K562 (cell line): ENCODE measurements at regions not wholly inside any gene's neighbourhood (a gene's known extent, or its start where the extent isn't known, plus 50 kb on each side); places are given as distances from the start of the nearest gene placed in this dataset.

Experiments used
- ATAC-seq: fragments of 200-7000 bp; cut with Tn5 transposase; 3 replicates; pipeline ENCODE4 v1.9.1; 2020; ENCODE audit warnings: moderate library complexity
- BruUV-seq: library from RNA; stranded (reverse); fragments of 400-500 nt; replicated peaks from 2 replicates; lab custom pipeline; 2021; lab: Mats Ljungman, UMichigan
- CTCF ChIA-PET: fragments of 300-600 bp; formaldehyde crosslinking; extraction: SDS; loops from one replicate; lab custom pipeline; 2021; ENCODE audit warnings: low intra/inter-chr PET ratio; lab: Yijun Ruan, JAX
- POLR2A ChIA-PET: fragments of 300-600, 350-650 bp; sonication (Branson Sonifier 250); formaldehyde crosslinking; extraction: SDS; loops from one replicate; lab custom pipeline; 2021; ENCODE audit warnings: antibody characterized with exemption, inconsistent platforms; lab: Yijun Ruan, JAX
- DNase-seq, 4 experiments: peaks; one replicate each; pipeline versions ENCODE4 v3.0.0 to v3.0.0-alpha.2; 2011 to 2018; ENCODE audit warnings: low spot score in 3 of 4, mixed read lengths in 3 of 4; ENCODE audit errors: extremely low read depth in 1 of 4
- FAIRE-seq: peaks from 2 replicates; lab custom pipeline; 2011; peaks lifted over from hg19 to GRCh38; lab: Jason Lieb, UNC
- H2AFZ ChIP-seq: 2 replicates; pipeline ENCODE4 v1.6.0; 2011; ENCODE audit warnings: low read depth, low read length, control low read depth, inconsistent platforms
- H3K27ac ChIP-seq: fragments of 200-600 bp; 3 replicates; pipeline ENCODE4 v1.8.0; 2011; ENCODE audit warnings: low read depth, mild to moderate bottlenecking, control low read depth, inconsistent platforms, low read length, moderate library complexity, mixed read lengths; ENCODE audit errors: extremely low read depth
- H3K27me3 ChIP-seq, 2 experiments: fragments of 300-600 bp in 1 of 2; 2 replicates in 1 of 2; 3 replicates in 1 of 2; pipeline versions ENCODE4 v1.6.0 to v1.8.0; 2011; ENCODE audit warnings: inconsistent platforms in 2 of 2, low read length in 2 of 2, mild to moderate bottlenecking in 1 of 2, mixed read lengths in 1 of 2, moderate library complexity in 1 of 2; ENCODE audit not compliant: control insufficient read depth in 2 of 2, insufficient read depth in 2 of 2
- H3K36me3 ChIP-seq: fragments of 300-600 bp; 3 replicates; pipeline ENCODE4 v1.8.0; 2011; ENCODE audit warnings: mild to moderate bottlenecking, low read length, inconsistent platforms; ENCODE audit not compliant: control insufficient read depth, insufficient read depth
- H3K4me1 ChIP-seq, 2 experiments: fragments of 200-600 bp in 1 of 2; replicated peaks in 1 of 2; 2 replicates in 1 of 2; 3 replicates in 1 of 2; pipeline versions ENCODE4 v1.5.1 to v1.8.0; 2011; ENCODE audit warnings: inconsistent platforms in 2 of 2, low read length in 2 of 2, mild to moderate bottlenecking in 1 of 2, mixed read lengths in 1 of 2, moderate library complexity in 1 of 2; ENCODE audit not compliant: control insufficient read depth in 2 of 2, insufficient read depth in 2 of 2
- H3K4me2 ChIP-seq: 2 replicates; pipeline ENCODE4 v1.6.1; 2011; ENCODE audit warnings: low read length, control low read depth, inconsistent platforms, mixed read lengths; ENCODE audit not compliant: insufficient read depth
- H3K4me3 ChIP-seq: fragments of 200-600 bp; sonication (generic), shearing (Covaris generic); 2 replicates; pipeline ENCODE4 v1.5.1; 2016; ENCODE audit warnings: control low read depth, inconsistent platforms
- H3K79me2 ChIP-seq: fragments of 200-600 bp; 3 replicates; pipeline ENCODE4 v1.8.0; 2011; ENCODE audit warnings: low read length, inconsistent platforms; ENCODE audit not compliant: control insufficient read depth, insufficient read depth
- H3K9ac ChIP-seq, 2 experiments: 2 replicates each; pipeline versions ENCODE4 v1.6.0 to v1.6.1; 2011; ENCODE audit warnings: low read depth in 2 of 2, low read length in 2 of 2, control low read depth in 1 of 2, inconsistent platforms in 1 of 2, mild to moderate bottlenecking in 1 of 2, mixed read lengths in 1 of 2; ENCODE audit not compliant: insufficient read depth in 1 of 2
- H3K9me1 ChIP-seq: one replicate; pipeline ENCODE4 v1.6.0; 2011; ENCODE audit warnings: inconsistent platforms, mild to moderate bottlenecking, low read length, moderate library complexity; ENCODE audit not compliant: control insufficient read depth, insufficient read depth
- H3K9me3 ChIP-seq: replicated peaks from 2 replicates; pipeline ENCODE4 v1.5.1; 2011; ENCODE audit warnings: low read depth, low read length, inconsistent platforms; ENCODE audit not compliant: control insufficient read depth, insufficient read depth
- H4K20me1 ChIP-seq: replicated peaks from 2 replicates; pipeline ENCODE4 v1.6.1; 2011; ENCODE audit warnings: low read length, inconsistent platforms, mixed read lengths; ENCODE audit not compliant: control insufficient read depth, insufficient read depth
- CBX2 ChIP-seq: fragments of 200-600 bp; sonication (generic); IDR thresholded peaks from one replicate; pipeline ENCODE4 v1.6.1; 2012; ENCODE audit warnings: mild to moderate bottlenecking, low read length, inconsistent platforms; ENCODE audit not compliant: insufficient read depth, poor library complexity, severe bottlenecking
- L3MBTL2 ChIP-seq: fragments of 450-650 bp; IDR thresholded peaks from 2 replicates; pipeline ENCODE4 v1.6.1; 2016; ENCODE audit warnings: mild to moderate bottlenecking, moderate library complexity
- MAFG ChIP-seq: fragments of 450-650 bp; conservative IDR thresholded peaks from 2 replicates; pipeline ENCODE4 v1.6.1; 2016; ENCODE audit warnings: missing genetic modification characterization, missing compliant biosample characterization
- MED1 ChIP-seq: sonication (generic); formaldehyde crosslinking; IDR thresholded peaks from 2 replicates; pipeline ENCODE4 v1.8.1; 2023; ENCODE audit warnings: missing genetic modification reagents, borderline replicate concordance
- SLC30A9 ChIP-seq: fragments of 250-450 bp; sonication (Bioruptor Pico); IDR thresholded peaks from 2 replicates; pipeline ENCODE4 v1.8.0; 2022; ENCODE audit warnings: mild to moderate bottlenecking, moderate library complexity
- WGBS: fragments of 100-300 bp; shearing (Covaris generic); methylation state at CpG from one replicate; pipeline ENCODE4 v1.1.6; 2016; ENCODE audit warnings: low coverage, mixed read lengths; ENCODE audit not compliant: insufficient coverage; ENCODE audit errors: missing lambda C conversion rate; 5-methylcytosine and 5-hydroxymethylcytosine counted together
- in situ Hi-C: fragments of 300-500 bp; cut with MboI; formaldehyde crosslinking; loops from 4 replicates; pipeline ENCODE4 v1.15.0; 2018; ENCODE audit warnings: inconsistent platforms, mixed read lengths
- intact Hi-C: fragments of 100-400 bp; cut with micrococcal nuclease; formaldehyde crosslinking; loops from 2 replicates; pipeline ENCODE4 v1.14.2; 2022
- TF ChIP-seq, protein P1 (sequence below): fragments of 250-450 bp; sonication (Bioruptor Pico); IDR thresholded peaks from 2 replicates; pipeline ENCODE4 v1.4.0; 2020; ENCODE audit warnings: mild to moderate bottlenecking, moderate library complexity

GRCh38 chr22:44371741-44372525 lies 59.2 kb upstream of the SHISAL1 start:
- WGBS = 11% methylated on average over 3 of the region's 3 CpGs
- POLR2A ChIA-PET = interaction anchor here (0.6 to 1.6 kb wide), 2 partner anchors 14 to 181 kb away, joined by 3 to 4 read pairs; no protein-coding TSS in a partner anchor
- ATAC-seq (no peak), FAIRE-seq (no peak), DNase-seq (no peak)
- Histone ChIP-seq H3K27me3 (peaks cover 0 to 19% of the 10 kb centered on the region in 2 experiments; a peak in 1 of 5 replicates), H3K79me2 (no peaks in the 10 kb centered on the region), H2AFZ (no peak overlapping the region), H3K4me1 (no peaks in the 10 kb centered on the region), H3K4me2 (no peak overlapping the region), H3K4me3 (no peak overlapping the region), H3K36me3 (no peaks in the 10 kb centered on the region), H3K9me1 (no peaks in the 10 kb centered on the region), H3K9me3 (no peaks in the 10 kb centered on the region), H4K20me1 (no peaks in the 10 kb centered on the region), H3K9ac (no peak overlapping the region), H3K27ac (no peak overlapping the region)
- BruUV-seq = no TSS peak
- CTCF ChIA-PET = no interaction called here
- intact Hi-C loops = no loop called here
- in situ Hi-C loops = no loop called here
- TF ChIP-seq L3MBTL2 (no peak), MED1 (CRISPR knock-in tag) (no peak)

GRCh38 chr22:44369916-44370801 lies 57.4 kb upstream of the SHISAL1 start:
- no peak for DNase-seq
- CTCF ChIA-PET = no interaction called here
- Histone ChIP-seq H3K9ac (no peak overlapping the region), H3K9me3 (no peaks in the 10 kb centered on the region), H3K4me1 (no peaks in the 10 kb centered on the region), H3K36me3 (no peaks in the 10 kb centered on the region), H3K79me2 (no peaks in the 10 kb centered on the region), H3K27ac (no peak overlapping the region), H4K20me1 (no peaks in the 10 kb centered on the region), H3K4me3 (no peak overlapping the region), H3K9me1 (no peaks in the 10 kb centered on the region), H3K27me3 (peaks cover 0 to 19% of the 10 kb centered on the region in 2 experiments; a peak in 1 of 5 replicates), H3K4me2 (no peak overlapping the region), H2AFZ (no peak overlapping the region)
- TF ChIP-seq, protein P1, sequence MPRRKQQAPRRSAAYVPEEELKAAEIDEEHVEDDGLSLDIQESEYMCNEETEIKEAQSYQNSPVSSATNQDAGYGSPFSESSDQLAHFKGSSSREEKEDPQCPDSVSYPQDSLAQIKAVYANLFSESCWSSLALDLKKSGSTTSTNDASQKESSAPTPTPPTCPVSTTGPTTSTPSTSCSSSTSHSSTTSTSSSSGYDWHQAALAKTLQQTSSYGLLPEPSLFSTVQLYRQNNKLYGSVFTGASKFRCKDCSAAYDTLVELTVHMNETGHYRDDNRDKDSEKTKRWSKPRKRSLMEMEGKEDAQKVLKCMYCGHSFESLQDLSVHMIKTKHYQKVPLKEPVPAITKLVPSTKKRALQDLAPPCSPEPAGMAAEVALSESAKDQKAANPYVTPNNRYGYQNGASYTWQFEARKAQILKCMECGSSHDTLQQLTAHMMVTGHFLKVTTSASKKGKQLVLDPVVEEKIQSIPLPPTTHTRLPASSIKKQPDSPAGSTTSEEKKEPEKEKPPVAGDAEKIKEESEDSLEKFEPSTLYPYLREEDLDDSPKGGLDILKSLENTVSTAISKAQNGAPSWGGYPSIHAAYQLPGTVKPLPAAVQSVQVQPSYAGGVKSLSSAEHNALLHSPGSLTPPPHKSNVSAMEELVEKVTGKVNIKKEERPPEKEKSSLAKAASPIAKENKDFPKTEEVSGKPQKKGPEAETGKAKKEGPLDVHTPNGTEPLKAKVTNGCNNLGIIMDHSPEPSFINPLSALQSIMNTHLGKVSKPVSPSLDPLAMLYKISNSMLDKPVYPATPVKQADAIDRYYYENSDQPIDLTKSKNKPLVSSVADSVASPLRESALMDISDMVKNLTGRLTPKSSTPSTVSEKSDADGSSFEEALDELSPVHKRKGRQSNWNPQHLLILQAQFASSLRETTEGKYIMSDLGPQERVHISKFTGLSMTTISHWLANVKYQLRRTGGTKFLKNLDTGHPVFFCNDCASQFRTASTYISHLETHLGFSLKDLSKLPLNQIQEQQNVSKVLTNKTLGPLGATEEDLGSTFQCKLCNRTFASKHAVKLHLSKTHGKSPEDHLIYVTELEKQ = no peak
- no peak for TF ChIP-seq CBX2
- TF ChIP-seq SLC30A9 = no peak
- TF ChIP-seq MAFG (tag) = no peak
- BruUV-seq = no TSS peak
- ATAC-seq = no peak
- no peak for FAIRE-seq
- POLR2A ChIA-PET = no interaction called here
- in situ Hi-C loops = no loop called here
- intact Hi-C loops = no loop called here
- WGBS = 3% methylated on average over 14 of the region's 18 CpGs
